Urinary bladder (tissue), 3 donors: ENCODE measurements at regions not wholly inside any gene's neighbourhood (a gene's known extent, or its start where the extent isn't known, plus 50 kb on each side); places are given as distances from the start of the nearest gene placed in this dataset.

Source experiments
- DNase-seq: peaks from one replicate; pipeline ENCODE4 v3.0.0-alpha.2; 2015; ENCODE audit errors: extremely low spot score
- H3K27ac ChIP-seq: one replicate; pipeline ENCODE4 v1.5.1; 2013; ENCODE audit warnings: low read depth, mild to moderate bottlenecking, moderate library complexity
- H3K36me3 ChIP-seq: one replicate; pipeline ENCODE4 v1.6.1; 2013; ENCODE audit warnings: mild to moderate bottlenecking, moderate library complexity; ENCODE audit not compliant: insufficient read depth
- H3K4me1 ChIP-seq: one replicate; pipeline ENCODE4 v1.6.1; 2013; ENCODE audit warnings: mild to moderate bottlenecking, moderate library complexity; ENCODE audit not compliant: insufficient read depth
- H3K4me3 ChIP-seq: one replicate; pipeline ENCODE4 v1.5.1; 2013; ENCODE audit warnings: low read depth, low read length
- whole genome bisulfite sequencing: extraction: QIAGEN DNeasy Blood & Tissue Kit; methylation state at CpG from one replicate; pipeline ENCODE4 v1.1.7; 2013; 5-methylcytosine and 5-hydroxymethylcytosine counted together
- donor health status: healthy with polysubstance abuse.
- donor health status: healthy.

GRCh38 chr13:105474983-105475610 lies 1060.4 kb downstream of the EFNB2 start:
- H3K36me3 ChIP-seq = peaks cover 2% of the 10 kb centered on the region
- WGBS = 71% methylated on average over 2 of the region's 2 CpGs
- DNase-seq = no peak
- no peak overlapping the region for H3K27ac ChIP-seq
- H3K4me3 ChIP-seq = no peak overlapping the region
- H3K4me1 ChIP-seq = no peaks in the 10 kb centered on the region

- Histone ChIP-seq H3K27ac (no peak overlapping the region), H3K4me1 (no peaks in the 10 kb centered on the region), H3K36me3 (peaks cover 2% of the 10 kb centered on the region), H3K4me3 (no peak overlapping the region)
- DNase-seq = no peak
- WGBS = 75% methylated on average over 3 of the region's 3 CpGs
These were observed 1063.8 kb downstream of the EFNB2 start for GRCh38 chr13:105471673-105472072.

- 80% methylated on average over 1 of the region's 1 CpG for WGBS
- Histone ChIP-seq H3K36me3 (no peaks in the 10 kb centered on the region), H3K4me1 (no peaks in the 10 kb centered on the region), H3K27ac (no peak overlapping the region), H3K4me3 (no peak overlapping the region)
- no peak for DNase-seq
These were observed 1069.1 kb downstream of the EFNB2 start for GRCh38 chr13:105466376-105466775.

- Histone ChIP-seq H3K27ac (no peak within 1 kb of the TSS), H3K4me3 (no peak within 1 kb of the TSS), H3K4me1 (no peaks in the 10 kb centered on the region), H3K36me3 (no peaks in the 10 kb centered on the region)
- WGBS = 91% methylated on average over 1 of the region's 1 CpG
- DNase-seq = no peak
These were observed 1069.7 kb downstream of the EFNB2 start, which contains the start of gene DAOA for GRCh38 chr13:105465745-105466144. DAOA (plus strand) TSS chr13:105466045.

- no peaks in the 10 kb centered on the region for H3K4me1 ChIP-seq
- DNase-seq = no peak
- H3K27ac ChIP-seq = no peak overlapping the region
- no peaks in the 10 kb centered on the region for H3K36me3 ChIP-seq
- H3K4me3 ChIP-seq = no peak overlapping the region
These were observed 1070.2 kb downstream of the EFNB2 start for GRCh38 chr13:105465251-105465650.

GRCh38 chr13:105464249-105464648 lies 1071.2 kb downstream of the EFNB2 start:
- Histone ChIP-seq H3K27ac (no peak overlapping the region), H3K4me3 (no peak overlapping the region), H3K4me1 (no peaks in the 10 kb centered on the region), H3K36me3 (no peaks in the 10 kb centered on the region)
- DNase-seq = no peak
- WGBS = 96% methylated on average over 1 of the region's 1 CpG

GRCh38 chr13:105463011-105463501 lies 1072.4 kb downstream of the EFNB2 start:
- H3K4me3 ChIP-seq = no peak overlapping the region
- 13% methylated on average over 2 of the region's 2 CpGs for WGBS
- DNase-seq = peak; percentile 72

GRCh38 chr13:105462098-105462497 lies 1073.4 kb downstream of the EFNB2 start:
- DNase-seq = no peak
- no peak overlapping the region for H3K4me3 ChIP-seq
- H3K27ac ChIP-seq = no peak overlapping the region
- H3K4me1 ChIP-seq = no peaks in the 10 kb centered on the region
- no peaks in the 10 kb centered on the region for H3K36me3 ChIP-seq
- 79% methylated on average over 5 of the region's 5 CpGs for WGBS

More at GRCh38 chr13:105463011-105463501, 1072.4 kb downstream of the EFNB2 start:
- Histone ChIP-seq H3K4me1 (no peaks in the 10 kb centered on the region), H3K36me3 (no peaks in the 10 kb centered on the region), H3K27ac (no peak overlapping the region)

GRCh38 chr13:105452895-105453294 lies 1082.6 kb downstream of the EFNB2 start:
- no peak for DNase-seq
- Histone ChIP-seq H3K4me1 (no peaks in the 10 kb centered on the region), H3K36me3 (no peaks in the 10 kb centered on the region), H3K27ac (no peak overlapping the region), H3K4me3 (no peak overlapping the region)
- WGBS = 97% methylated on average over 2 of the region's 2 CpGs

- H3K4me1 ChIP-seq = no peaks in the 10 kb centered on the region
- no peak for DNase-seq
- 92% methylated on average over 4 of the region's 4 CpGs for WGBS
- no peaks in the 10 kb centered on the region for H3K36me3 ChIP-seq
- no peak overlapping the region for H3K27ac ChIP-seq
- no peak overlapping the region for H3K4me3 ChIP-seq
These were observed 1084.7 kb downstream of the EFNB2 start for GRCh38 chr13:105450784-105451183.

GRCh38 chr13:105448811-105449210 lies 1086.7 kb downstream of the EFNB2 start:
- DNase-seq = no peak
- Histone ChIP-seq H3K27ac (no peak overlapping the region), H3K4me1 (no peaks in the 10 kb centered on the region), H3K36me3 (no peaks in the 10 kb centered on the region), H3K4me3 (no peak overlapping the region)
- WGBS = 88% methylated on average over 1 of the region's 1 CpG

GRCh38 chr13:105446197-105446596 lies 1089.3 kb downstream of the EFNB2 start:
- WGBS = 72% methylated on average over 4 of the region's 4 CpGs
- Histone ChIP-seq H3K4me1 (no peaks in the 10 kb centered on the region), H3K36me3 (no peaks in the 10 kb centered on the region), H3K4me3 (no peak overlapping the region), H3K27ac (no peak overlapping the region)
- DNase-seq = no peak

GRCh38 chr13:105445796-105446195 lies 1089.7 kb downstream of the EFNB2 start:
- H3K4me1 ChIP-seq = no peaks in the 10 kb centered on the region
- no peak overlapping the region for H3K4me3 ChIP-seq
- WGBS = 73% methylated on average over 4 of the region's 4 CpGs
- H3K27ac ChIP-seq = no peak overlapping the region
- no peaks in the 10 kb centered on the region for H3K36me3 ChIP-seq
- DNase-seq = no peak

- H3K27ac ChIP-seq = no peak overlapping the region
- H3K4me3 ChIP-seq = no peak overlapping the region
- no peaks in the 10 kb centered on the region for H3K36me3 ChIP-seq
- WGBS = 55% methylated on average over 3 of the region's 3 CpGs
- H3K4me1 ChIP-seq = no peaks in the 10 kb centered on the region
- DNase-seq = peak; percentile 37
These were observed 1092.3 kb downstream of the EFNB2 start for GRCh38 chr13:105442949-105443699.
